GM12878 (cell line): ENCODE measurements at regions not wholly inside any gene's neighbourhood (a gene's known extent, or its start where the extent isn't known, plus 50 kb on each side); places are given as distances from the start of the nearest gene placed in this dataset.

Source experiments
- ATAC-seq: fragments of 200-7000 bp; cut with Tn5 transposase; 3 replicates; pipeline ENCODE4 v1.9.1; 2020; ENCODE audit warnings: mild to moderate bottlenecking, moderate library complexity
- BruUV-seq: library from RNA; stranded (reverse); fragments of 400-500 nt; replicated peaks from 2 replicates; lab custom pipeline; 2021; lab: Mats Ljungman, UMichigan
- CTCF ChIA-PET: fragments of 300-600 bp; sonication (Branson Sonifier 250); formaldehyde crosslinking; extraction: SDS; loops from one replicate; lab custom pipeline; 2021; ENCODE audit warnings: inconsistent platforms; lab: Yijun Ruan, JAX
- POLR2A ChIA-PET: fragments of 350-600 bp; formaldehyde crosslinking; extraction: SDS; loops from one replicate; lab custom pipeline; 2021; ENCODE audit warnings: inconsistent platforms; lab: Charles Lee
- RAD21 ChIA-PET: fragments of 300-600 bp; sonication (Branson Sonifier 250); formaldehyde crosslinking; loops from one replicate; lab custom pipeline; 2023; ENCODE audit warnings: antibody characterized with exemption; ENCODE audit not compliant: unreplicated experiment; lab: Charles Lee
- SMC1A ChIA-PET: fragments of 300-600 bp; sonication (Branson Sonifier 250); formaldehyde crosslinking; loops from one replicate; lab custom pipeline; 2023; ENCODE audit not compliant: unreplicated experiment, uncharacterized antibody; lab: Charles Lee
- DNase-seq: peaks from one replicate; pipeline ENCODE4 v3.0.0-alpha.2; 2011; ENCODE audit warnings: low read depth, low spot score
- FAIRE-seq: peaks from 3 replicates; lab custom pipeline; 2011; peaks lifted over from hg19 to GRCh38; lab: Jason Lieb, UNC
- H2AFZ ChIP-seq: 2 replicates; pipeline ENCODE4 v1.6.0; 2011; ENCODE audit warnings: low read depth, low read length, control low read depth; ENCODE audit not compliant: control insufficient read depth
- H3K27ac ChIP-seq: 2 replicates; pipeline ENCODE4 v1.5.1; 2011; ENCODE audit warnings: control low read depth; ENCODE audit not compliant: control insufficient read depth, insufficient read depth
- H3K27me3 ChIP-seq, 2 experiments: replicated peaks in 1 of 2; 2 replicates each; pipeline versions ENCODE4 v1.6.0 to v1.6.1; 2011; ENCODE audit warnings: low read length in 1 of 2; ENCODE audit not compliant: control insufficient read depth in 2 of 2, insufficient read depth in 2 of 2
- H3K36me3 ChIP-seq, 2 experiments: 2 replicates each; pipeline ENCODE4 v1.5.1; 2011; ENCODE audit warnings: low read length in 1 of 2; ENCODE audit not compliant: control insufficient read depth in 2 of 2, insufficient read depth in 2 of 2
- H3K4me1 ChIP-seq: 2 replicates; pipeline ENCODE4 v1.6.1; 2011; ENCODE audit warnings: mild to moderate bottlenecking, low read length, moderate library complexity, mixed read lengths; ENCODE audit not compliant: control insufficient read depth, insufficient read depth
- H3K4me2 ChIP-seq: 2 replicates; pipeline ENCODE4 v1.6.0; 2011; ENCODE audit warnings: control low read depth; ENCODE audit not compliant: control insufficient read depth, insufficient read depth
- H3K4me3 ChIP-seq: fragments of 200-600 bp; sonication (generic); 2 replicates; pipeline ENCODE4 v1.5.1; 2016
- H3K79me2 ChIP-seq: 2 replicates; pipeline ENCODE4 v1.6.0; 2011; ENCODE audit warnings: low read length; ENCODE audit not compliant: control insufficient read depth, insufficient read depth
- H3K9ac ChIP-seq: 2 replicates; pipeline ENCODE4 v1.8.0; 2011; ENCODE audit warnings: low read length, control low read depth, mixed read lengths; ENCODE audit not compliant: control insufficient read depth, insufficient read depth
- H3K9me3 ChIP-seq: replicated peaks from 3 replicates; pipeline ENCODE4 v1.5.1; 2011; ENCODE audit warnings: mild to moderate bottlenecking, low read length; ENCODE audit not compliant: control insufficient read depth, insufficient read depth
- H4K20me1 ChIP-seq: 2 replicates; pipeline ENCODE4 v1.6.0; 2011; ENCODE audit not compliant: control insufficient read depth, insufficient read depth
- BACH1 ChIP-seq: fragments of 450-650 bp; IDR thresholded peaks from 2 replicates; pipeline ENCODE4 v1.6.1; 2017; ENCODE audit warnings: mild to moderate bottlenecking, borderline replicate concordance
- IKZF2 ChIP-seq, 2 experiments: fragments of 450-650 bp; IDR thresholded peaks; 2 replicates each; pipeline ENCODE4 v1.6.1; 2017; ENCODE audit warnings: mild to moderate bottlenecking in 2 of 2, moderate library complexity in 2 of 2
- MXI1 ChIP-seq: fragments of 150-350 bp; IDR thresholded peaks from 2 replicates; pipeline ENCODE4 v1.6.1; 2011; ENCODE audit warnings: low read depth, mild to moderate bottlenecking, inconsistent platforms, low read length, improper control_type of control experiment
- MYC ChIP-seq: IDR thresholded peaks from 2 replicates; pipeline ENCODE4 v1.6.1; 2011; ENCODE audit warnings: mild to moderate bottlenecking, low read length, moderate library complexity, inconsistent platforms; ENCODE audit not compliant: insufficient read depth, insufficient replicate concordance, insufficient read length, severe bottlenecking
- PML ChIP-seq: IDR thresholded peaks from 2 replicates; pipeline ENCODE4 v1.6.1; 2012; ENCODE audit warnings: low read length, inconsistent platforms
- SIN3A ChIP-seq: IDR thresholded peaks from 2 replicates; pipeline ENCODE4 v1.6.1; 2012; ENCODE audit warnings: low read depth, low read length, improper control_type of control experiment
- TAF1 ChIP-seq: IDR thresholded peaks from 2 replicates; pipeline ENCODE4 v1.6.1; 2011; ENCODE audit warnings: mild to moderate bottlenecking, low read depth, low read length, borderline replicate concordance
- TARDBP ChIP-seq: IDR thresholded peaks from 2 replicates; pipeline ENCODE4 v1.6.1; 2016; ENCODE audit warnings: borderline replicate concordance
- ZNF24 ChIP-seq: fragments of 450-650 bp; IDR thresholded peaks from 2 replicates; pipeline ENCODE4 v1.6.1; 2017; ENCODE audit warnings: antibody characterized with exemption, mild to moderate bottlenecking
- WGBS: methylation state at CpG from one replicate; pipeline ENCODE4 v1.1.6; 2016; ENCODE audit warnings: low lambda C conversion rate; ENCODE audit not compliant: insufficient replicate concordance, insufficient coverage; ENCODE audit errors: missing lambda C conversion rate; 5-methylcytosine and 5-hydroxymethylcytosine counted together
- in situ Hi-C: fragments of 300-500 bp; cut with MboI; formaldehyde crosslinking; loops from 9 replicates; pipeline ENCODE4 v1.14.3; 2018; ENCODE audit warnings: mixed read lengths
- intact Hi-C: fragments of 100-400 bp; cut with micrococcal nuclease; formaldehyde crosslinking; loops from one replicate; pipeline ENCODE4 v1.14.2; 2022; ENCODE audit not compliant: unreplicated experiment
- TF ChIP-seq, protein P1 (sequence below): fragments of 450-650 bp; IDR thresholded peaks from 2 replicates; pipeline ENCODE4 v1.6.1; 2014; ENCODE audit warnings: mild to moderate bottlenecking
- TF ChIP-seq, protein P2 (sequence below): fragments of 450-650 bp; IDR thresholded peaks from 2 replicates; pipeline ENCODE4 v1.6.1; 2017; ENCODE audit warnings: mild to moderate bottlenecking
- TF ChIP-seq, protein P3 (sequence below): fragments of 450-650 bp; IDR thresholded peaks from 2 replicates; pipeline ENCODE4 v1.6.1; 2017; ENCODE audit warnings: borderline replicate concordance
- TF ChIP-seq, protein P4 (sequence below): fragments of 450-650 bp; conservative IDR thresholded peaks from 2 replicates; pipeline ENCODE4 v1.6.1; 2017; ENCODE audit warnings: mild to moderate bottlenecking, moderate library complexity
- TF ChIP-seq, protein P5 (sequence below): IDR thresholded peaks from 2 replicates; pipeline ENCODE4 v1.6.1; 2012; ENCODE audit warnings: low read depth, low read length, improper control_type of control experiment
- TF ChIP-seq, protein P6 (sequence below): fragments of 450-650 bp; IDR thresholded peaks from 2 replicates; pipeline ENCODE4 v1.6.1; 2016; ENCODE audit warnings: mild to moderate bottlenecking

DNA sequence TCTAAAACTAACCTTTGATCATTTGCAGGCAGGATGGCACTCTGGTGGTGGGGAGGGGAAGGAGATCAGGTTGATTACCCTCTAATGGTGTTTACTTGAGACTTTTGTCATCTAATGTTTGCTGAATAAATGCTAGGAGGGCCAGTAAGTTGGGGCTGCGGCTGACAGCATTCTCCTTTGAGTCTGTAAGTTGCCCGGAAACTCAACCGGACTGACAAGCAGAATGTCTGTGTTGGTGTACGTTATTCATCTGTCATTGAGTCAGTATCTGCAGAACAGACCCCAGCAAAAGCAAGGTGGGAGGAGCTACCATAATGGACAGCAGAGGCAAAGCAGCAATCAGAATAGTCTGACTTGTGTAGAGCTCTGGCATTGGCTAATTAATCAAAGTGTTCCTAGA lies 1210.6 kb upstream of the PABPC4L start:
- in situ Hi-C loops (no loop called here), intact Hi-C loops (no loop called here)
- DNase-seq (no peak), FAIRE-seq (no peak), ATAC-seq (no peak)
- no TSS peak for BruUV-seq
- H2AFZ ChIP-seq: no peak overlapping the region
- no peak overlapping the region for H3K27ac ChIP-seq
- no peaks in the 10 kb centered on the region for H3K4me1 ChIP-seq
- SMC1A ChIA-PET: no interaction called here
- no peaks in the 10 kb centered on the region for H3K79me2 ChIP-seq
- H3K27me3 ChIP-seq: no peaks in the 10 kb centered on the region
- RAD21 ChIA-PET: no interaction called here
- no peaks in the 10 kb centered on the region for H4K20me1 ChIP-seq
- no peak overlapping the region for H3K4me3 ChIP-seq
- no peak overlapping the region for H3K4me2 ChIP-seq
- H3K9me3 ChIP-seq: no peaks in the 10 kb centered on the region; the same call in 2 of the 3 replicates
- H3K36me3 ChIP-seq: no peaks in the 10 kb centered on the region
- POLR2A ChIA-PET: no interaction called here
- WGBS: 63% methylated on average over 4 of the region's 4 CpGs
- H3K9ac ChIP-seq: no peak overlapping the region
- CTCF ChIA-PET: no interaction called here
- TF ChIP-seq, protein P1, sequence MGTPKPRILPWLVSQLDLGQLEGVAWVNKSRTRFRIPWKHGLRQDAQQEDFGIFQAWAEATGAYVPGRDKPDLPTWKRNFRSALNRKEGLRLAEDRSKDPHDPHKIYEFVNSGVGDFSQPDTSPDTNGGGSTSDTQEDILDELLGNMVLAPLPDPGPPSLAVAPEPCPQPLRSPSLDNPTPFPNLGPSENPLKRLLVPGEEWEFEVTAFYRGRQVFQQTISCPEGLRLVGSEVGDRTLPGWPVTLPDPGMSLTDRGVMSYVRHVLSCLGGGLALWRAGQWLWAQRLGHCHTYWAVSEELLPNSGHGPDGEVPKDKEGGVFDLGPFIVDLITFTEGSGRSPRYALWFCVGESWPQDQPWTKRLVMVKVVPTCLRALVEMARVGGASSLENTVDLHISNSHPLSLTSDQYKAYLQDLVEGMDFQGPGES: no peak
- no peak for TF ChIP-seq SIN3A
- no peak for TF ChIP-seq IKZF2 (IDR thresholded peaks at IDR 0.05)
- TF ChIP-seq, protein P2, sequence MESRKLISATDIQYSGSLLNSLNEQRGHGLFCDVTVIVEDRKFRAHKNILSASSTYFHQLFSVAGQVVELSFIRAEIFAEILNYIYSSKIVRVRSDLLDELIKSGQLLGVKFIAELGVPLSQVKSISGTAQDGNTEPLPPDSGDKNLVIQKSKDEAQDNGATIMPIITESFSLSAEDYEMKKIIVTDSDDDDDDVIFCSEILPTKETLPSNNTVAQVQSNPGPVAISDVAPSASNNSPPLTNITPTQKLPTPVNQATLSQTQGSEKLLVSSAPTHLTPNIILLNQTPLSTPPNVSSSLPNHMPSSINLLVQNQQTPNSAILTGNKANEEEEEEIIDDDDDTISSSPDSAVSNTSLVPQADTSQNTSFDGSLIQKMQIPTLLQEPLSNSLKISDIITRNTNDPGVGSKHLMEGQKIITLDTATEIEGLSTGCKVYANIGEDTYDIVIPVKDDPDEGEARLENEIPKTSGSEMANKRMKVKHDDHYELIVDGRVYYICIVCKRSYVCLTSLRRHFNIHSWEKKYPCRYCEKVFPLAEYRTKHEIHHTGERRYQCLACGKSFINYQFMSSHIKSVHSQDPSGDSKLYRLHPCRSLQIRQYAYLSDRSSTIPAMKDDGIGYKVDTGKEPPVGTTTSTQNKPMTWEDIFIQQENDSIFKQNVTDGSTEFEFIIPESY: no peak
- no peak for TF ChIP-seq TARDBP
- TF ChIP-seq, protein P3, sequence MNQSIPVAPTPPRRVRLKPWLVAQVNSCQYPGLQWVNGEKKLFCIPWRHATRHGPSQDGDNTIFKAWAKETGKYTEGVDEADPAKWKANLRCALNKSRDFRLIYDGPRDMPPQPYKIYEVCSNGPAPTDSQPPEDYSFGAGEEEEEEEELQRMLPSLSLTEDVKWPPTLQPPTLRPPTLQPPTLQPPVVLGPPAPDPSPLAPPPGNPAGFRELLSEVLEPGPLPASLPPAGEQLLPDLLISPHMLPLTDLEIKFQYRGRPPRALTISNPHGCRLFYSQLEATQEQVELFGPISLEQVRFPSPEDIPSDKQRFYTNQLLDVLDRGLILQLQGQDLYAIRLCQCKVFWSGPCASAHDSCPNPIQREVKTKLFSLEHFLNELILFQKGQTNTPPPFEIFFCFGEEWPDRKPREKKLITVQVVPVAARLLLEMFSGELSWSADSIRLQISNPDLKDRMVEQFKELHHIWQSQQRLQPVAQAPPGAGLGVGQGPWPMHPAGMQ: no peak
- TF ChIP-seq BACH1: no peak
- TF ChIP-seq MXI1: no peak
- no peak for TF ChIP-seq TAF1
- TF ChIP-seq MYC: no peak
- no peak for TF ChIP-seq PML
- TF ChIP-seq, protein P4, sequence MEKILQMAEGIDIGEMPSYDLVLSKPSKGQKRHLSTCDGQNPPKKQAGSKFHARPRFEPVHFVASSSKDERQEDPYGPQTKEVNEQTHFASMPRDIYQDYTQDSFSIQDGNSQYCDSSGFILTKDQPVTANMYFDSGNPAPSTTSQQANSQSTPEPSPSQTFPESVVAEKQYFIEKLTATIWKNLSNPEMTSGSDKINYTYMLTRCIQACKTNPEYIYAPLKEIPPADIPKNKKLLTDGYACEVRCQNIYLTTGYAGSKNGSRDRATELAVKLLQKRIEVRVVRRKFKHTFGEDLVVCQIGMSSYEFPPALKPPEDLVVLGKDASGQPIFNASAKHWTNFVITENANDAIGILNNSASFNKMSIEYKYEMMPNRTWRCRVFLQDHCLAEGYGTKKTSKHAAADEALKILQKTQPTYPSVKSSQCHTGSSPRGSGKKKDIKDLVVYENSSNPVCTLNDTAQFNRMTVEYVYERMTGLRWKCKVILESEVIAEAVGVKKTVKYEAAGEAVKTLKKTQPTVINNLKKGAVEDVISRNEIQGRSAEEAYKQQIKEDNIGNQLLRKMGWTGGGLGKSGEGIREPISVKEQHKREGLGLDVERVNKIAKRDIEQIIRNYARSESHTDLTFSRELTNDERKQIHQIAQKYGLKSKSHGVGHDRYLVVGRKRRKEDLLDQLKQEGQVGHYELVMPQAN: no peak
- TF ChIP-seq, protein P5, sequence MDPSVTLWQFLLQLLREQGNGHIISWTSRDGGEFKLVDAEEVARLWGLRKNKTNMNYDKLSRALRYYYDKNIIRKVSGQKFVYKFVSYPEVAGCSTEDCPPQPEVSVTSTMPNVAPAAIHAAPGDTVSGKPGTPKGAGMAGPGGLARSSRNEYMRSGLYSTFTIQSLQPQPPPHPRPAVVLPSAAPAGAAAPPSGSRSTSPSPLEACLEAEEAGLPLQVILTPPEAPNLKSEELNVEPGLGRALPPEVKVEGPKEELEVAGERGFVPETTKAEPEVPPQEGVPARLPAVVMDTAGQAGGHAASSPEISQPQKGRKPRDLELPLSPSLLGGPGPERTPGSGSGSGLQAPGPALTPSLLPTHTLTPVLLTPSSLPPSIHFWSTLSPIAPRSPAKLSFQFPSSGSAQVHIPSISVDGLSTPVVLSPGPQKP: no peak
- TF ChIP-seq, protein P6, sequence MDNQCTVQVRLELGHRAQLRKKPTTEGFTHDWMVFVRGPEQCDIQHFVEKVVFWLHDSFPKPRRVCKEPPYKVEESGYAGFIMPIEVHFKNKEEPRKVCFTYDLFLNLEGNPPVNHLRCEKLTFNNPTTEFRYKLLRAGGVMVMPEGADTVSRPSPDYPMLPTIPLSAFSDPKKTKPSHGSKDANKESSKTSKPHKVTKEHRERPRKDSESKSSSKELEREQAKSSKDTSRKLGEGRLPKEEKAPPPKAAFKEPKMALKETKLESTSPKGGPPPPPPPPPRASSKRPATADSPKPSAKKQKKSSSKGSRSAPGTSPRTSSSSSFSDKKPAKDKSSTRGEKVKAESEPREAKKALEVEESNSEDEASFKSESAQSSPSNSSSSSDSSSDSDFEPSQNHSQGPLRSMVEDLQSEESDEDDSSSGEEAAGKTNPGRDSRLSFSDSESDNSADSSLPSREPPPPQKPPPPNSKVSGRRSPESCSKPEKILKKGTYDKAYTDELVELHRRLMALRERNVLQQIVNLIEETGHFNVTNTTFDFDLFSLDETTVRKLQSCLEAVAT: no peak
- TF ChIP-seq ZNF24: no peak
